ENCODE measurements at regions not wholly inside any gene's neighbourhood (a gene's known extent, or its start where the extent isn't known, plus 50 kb on each side); places are given as distances from the start of the nearest gene placed in this dataset.

GRCh38 chr19:29420065-29420464 lies 105.7 kb upstream of the VSTM2B start:
- no peak overlapping the region for H3K27ac ChIP-seq
- 87 to 94% methylated on average over 5 of the region's 5 CpGs for WGBS, 2 donors
- no peaks in the 10 kb centered on the region for H3K36me3 ChIP-seq (ENCODE audit: low read depth, missing control alignments)
- TF ChIP-seq POLR2A (IDR thresholded peaks at IDR 0.05) = no peak
- no peak for TF ChIP-seq CTCF (IDR thresholded peaks at IDR 0.05)
- no peaks in the 10 kb centered on the region for H3K4me1 ChIP-seq
- no peaks in the 10 kb centered on the region for H3K27me3 ChIP-seq
- no peak overlapping the region for H3K4me3 ChIP-seq
- DNase-seq = no peak
- no peaks in the 10 kb centered on the region for H3K9me3 ChIP-seq
- intact Hi-C loops (cut with DNase I; ENCODE audit: low total_unique reads) = no loop called here

GRCh38 chr19:29420482-29421195 lies 105.2 kb upstream of the VSTM2B start:
- Histone ChIP-seq H3K27ac (no peak overlapping the region), H3K9me3 (no peaks in the 10 kb centered on the region), H3K4me1 (no peaks in the 10 kb centered on the region), H3K36me3 (ENCODE audit: low read depth, missing control alignments) (no peaks in the 10 kb centered on the region), H3K4me3 (no peak overlapping the region), H3K27me3 (no peaks in the 10 kb centered on the region)
- DNase-seq = no peak
- 77 to 87% methylated on average over 22 of the region's 22 CpGs for WGBS, 2 donors
- no peak for TF ChIP-seq POLR2A (IDR thresholded peaks at IDR 0.05)
- no peak for TF ChIP-seq CTCF (IDR thresholded peaks at IDR 0.05)
- intact Hi-C loops (cut with DNase I; ENCODE audit: low total_unique reads) = no loop called here

- Histone ChIP-seq H3K4me3 (no peak overlapping the region), H3K36me3 (ENCODE audit: low read depth, missing control alignments) (no peaks in the 10 kb centered on the region), H3K4me1 (no peaks in the 10 kb centered on the region), H3K27me3 (no peaks in the 10 kb centered on the region), H3K9me3 (no peaks in the 10 kb centered on the region), H3K27ac (no peak overlapping the region)
- 56 to 68% methylated on average over 11 of the region's 11 CpGs for WGBS, 2 donors
- TF ChIP-seq CTCF (IDR thresholded peaks at IDR 0.05) (no peak), POLR2A (IDR thresholded peaks at IDR 0.05) (no peak)
- DNase-seq = no peak
- intact Hi-C loops (cut with DNase I; ENCODE audit: low total_unique reads) = no loop called here
Measured at GRCh38 chr19:29421196-29421545, 104.6 kb upstream of the VSTM2B start.

GRCh38 chr19:29422047-29422446 lies 103.7 kb upstream of the VSTM2B start:
- Histone ChIP-seq H3K27ac (no peak overlapping the region), H3K36me3 (ENCODE audit: low read depth, missing control alignments) (no peaks in the 10 kb centered on the region), H3K9me3 (no peaks in the 10 kb centered on the region), H3K4me3 (no peak overlapping the region), H3K27me3 (no peaks in the 10 kb centered on the region), H3K4me1 (no peaks in the 10 kb centered on the region)
- WGBS, 2 donors = 73 to 76% methylated on average over 7 of the region's 7 CpGs
- TF ChIP-seq CTCF (IDR thresholded peaks at IDR 0.05) (no peak), POLR2A (IDR thresholded peaks at IDR 0.05) (no peak)
- intact Hi-C loops (cut with DNase I; ENCODE audit: low total_unique reads) = no loop called here
- no peak for DNase-seq

GRCh38 chr19:29422486-29423085 lies 103.2 kb upstream of the VSTM2B start:
- Histone ChIP-seq H3K36me3 (ENCODE audit: low read depth, missing control alignments) (no peaks in the 10 kb centered on the region), H3K4me3 (no peak overlapping the region), H3K4me1 (no peaks in the 10 kb centered on the region), H3K27ac (no peak overlapping the region), H3K27me3 (no peaks in the 10 kb centered on the region), H3K9me3 (no peaks in the 10 kb centered on the region)
- 51 to 59% methylated on average over 2 to 5 of the region's 5 CpGs for WGBS, 2 donors
- no peak for DNase-seq
- intact Hi-C loops (cut with DNase I; ENCODE audit: low total_unique reads) = no loop called here
- TF ChIP-seq CTCF (IDR thresholded peaks at IDR 0.05) (no peak), POLR2A (IDR thresholded peaks at IDR 0.05) (no peak)
